ENCODE measurements at regions not wholly inside any gene's neighbourhood (a gene's known extent, or its start where the extent isn't known, plus 50 kb on each side); places are given as distances from the start of the nearest gene placed in this dataset.
"Not testable (repeated sequence)": the region's sequence is repeated elsewhere in the genome, so short reads cannot be mapped to it uniquely, and the experiment has no call there.

DNA sequence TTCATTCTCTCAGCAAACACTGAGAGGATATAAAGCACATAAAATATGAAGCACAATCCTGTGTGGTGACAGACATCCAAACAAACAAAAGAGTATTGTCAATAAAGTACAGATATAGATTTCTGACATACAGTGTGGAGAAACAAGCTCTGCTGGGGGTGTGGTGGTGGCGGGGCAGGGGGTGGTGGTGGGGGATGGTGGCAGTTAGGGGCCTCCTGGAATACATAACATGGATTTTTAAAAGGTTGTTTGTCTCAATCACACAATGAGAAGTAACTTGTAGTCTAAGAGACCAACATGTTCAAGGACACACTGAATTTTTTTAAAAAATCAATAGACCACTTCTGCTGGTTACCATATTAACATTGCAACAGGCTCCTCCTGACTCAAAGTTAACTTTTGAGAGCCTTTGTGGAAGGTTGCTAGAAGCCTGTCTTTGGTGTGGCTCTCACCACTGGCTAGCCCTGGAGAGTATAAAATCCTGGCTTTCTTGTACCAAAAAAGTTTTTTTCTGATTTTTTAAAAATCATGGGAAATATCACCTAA lies 1197.4 kb downstream of the SUCLG1 start:
- no peak for DNase-seq (ENCODE audit: low read depth)

DNA sequence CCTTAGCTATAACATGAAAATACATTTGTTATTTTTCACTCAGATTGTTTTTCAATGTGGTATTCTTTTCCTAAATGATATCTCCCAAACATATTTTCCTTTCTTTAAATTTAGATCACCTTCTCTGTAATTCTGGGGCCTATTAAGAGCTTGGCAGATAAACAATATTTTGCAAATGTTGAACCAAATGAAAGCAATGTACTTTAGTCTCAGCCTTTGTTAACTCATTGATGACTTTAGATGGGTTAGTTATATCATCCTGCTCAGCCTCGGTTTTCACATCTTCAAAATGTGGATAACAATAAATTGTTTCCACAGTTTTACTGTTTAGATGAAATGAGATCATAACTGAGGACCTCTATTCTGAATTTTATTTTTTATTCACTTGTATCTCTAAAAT lies 1205.2 kb downstream of the SUCLG1 start:
- no peak for DNase-seq (ENCODE audit: low read depth)

DNA sequence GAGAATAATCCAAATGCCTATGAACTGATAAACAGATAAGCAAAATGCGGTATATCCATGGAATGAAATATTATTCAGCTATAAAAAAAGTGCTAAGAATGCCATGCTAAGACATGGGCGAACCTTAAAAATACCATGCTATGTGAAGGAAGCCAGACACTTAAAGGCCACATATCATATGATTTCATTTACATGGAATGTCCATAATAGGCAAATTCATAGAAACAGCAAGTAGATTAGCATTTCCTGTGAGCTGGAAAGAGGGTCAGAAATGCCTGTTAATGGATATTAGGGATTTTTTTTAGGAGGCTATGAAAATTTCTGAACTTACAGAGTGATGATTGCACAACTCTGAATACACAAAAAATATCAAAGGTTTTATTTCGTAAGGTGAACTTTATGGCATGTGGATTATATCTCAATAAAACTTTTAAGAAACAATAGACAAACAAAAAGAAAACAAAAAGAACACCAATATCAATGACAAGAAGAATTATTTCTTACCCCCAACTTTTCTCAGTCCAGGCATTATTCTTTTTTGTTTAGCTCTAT lies 1207.7 kb downstream of the SUCLG1 start:
- DNase-seq (ENCODE audit: low read depth), result peak; percentile 49

DNA sequence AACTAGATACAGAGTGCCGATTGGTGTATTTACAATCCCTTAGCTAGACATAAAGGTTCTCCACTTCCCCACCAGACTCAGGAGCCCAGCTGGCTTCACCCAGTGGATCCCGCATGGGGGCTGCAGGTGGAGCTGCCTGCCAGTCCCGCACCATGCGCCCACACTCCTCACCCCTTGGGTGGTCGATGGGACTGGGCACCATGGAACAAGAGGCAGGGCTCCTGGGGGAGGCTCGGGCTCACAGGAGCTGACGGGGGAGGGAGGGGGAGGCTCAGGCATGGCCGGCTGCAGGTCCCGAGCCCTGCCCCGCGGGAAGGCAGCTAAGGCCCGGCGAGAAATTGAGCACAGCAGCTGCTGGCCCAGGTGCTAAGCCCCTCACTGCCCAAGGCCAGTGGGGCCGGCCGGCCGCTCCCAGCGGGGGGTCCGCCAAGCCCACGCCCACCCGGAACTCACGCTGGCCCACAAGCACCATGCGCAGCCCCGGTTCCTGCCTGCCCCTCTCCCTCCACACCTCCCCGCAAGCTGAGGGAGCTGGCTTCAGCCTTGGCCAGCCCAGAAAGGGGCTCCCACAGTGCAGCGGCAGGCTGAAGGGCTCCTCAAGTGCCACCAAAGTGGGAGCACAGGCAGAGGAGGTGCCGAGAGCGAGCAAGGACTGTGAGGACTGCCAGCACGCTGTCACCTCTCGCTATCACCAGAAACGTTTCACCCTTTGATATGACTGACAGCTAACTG lies 1213.1 kb downstream of the SUCLG1 start:
- DNase-seq (ENCODE audit: low read depth), result not testable (repeated sequence)

DNA sequence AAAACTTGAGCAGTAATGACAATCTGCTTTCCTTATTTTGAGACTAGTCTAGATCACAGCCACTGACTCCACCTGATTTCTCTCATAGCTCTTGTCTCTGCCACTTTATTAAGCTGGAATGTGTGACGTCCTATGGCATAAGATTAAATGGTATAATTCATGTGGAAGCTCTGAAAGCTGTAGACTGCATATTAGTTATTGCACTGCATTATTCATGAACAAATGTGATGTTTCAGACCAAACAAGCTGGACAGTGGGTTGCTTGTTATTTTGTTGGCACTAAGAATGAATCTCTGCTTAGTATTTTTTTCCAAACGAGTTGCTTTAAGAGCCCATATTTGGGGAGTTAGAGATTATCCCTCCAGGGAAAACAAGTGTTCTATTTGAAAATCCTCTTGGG lies 1218.5 kb downstream of the SUCLG1 start:
- DNase-seq (ENCODE audit: low read depth), result no peak

DNA sequence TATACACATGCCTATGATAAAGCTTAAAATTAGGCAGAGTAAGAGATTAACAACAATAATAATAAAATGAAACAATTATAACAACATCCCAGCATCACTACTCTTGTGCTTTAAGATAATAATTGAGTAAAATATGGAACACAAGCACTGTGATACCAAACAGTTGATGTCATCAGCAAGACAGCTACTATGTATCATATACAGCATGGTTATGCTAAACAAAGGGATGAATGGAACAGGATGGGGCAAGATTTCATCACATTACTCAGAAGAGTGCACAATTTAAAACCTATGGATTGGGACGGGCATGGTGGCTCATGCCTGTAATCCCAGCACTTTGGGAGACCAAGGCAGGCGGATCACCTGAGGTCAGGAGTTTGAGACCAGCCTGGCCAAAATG lies 1221.0 kb downstream of the SUCLG1 start:
- peak; percentile 25 for DNase-seq (ENCODE audit: low read depth)

DNA sequence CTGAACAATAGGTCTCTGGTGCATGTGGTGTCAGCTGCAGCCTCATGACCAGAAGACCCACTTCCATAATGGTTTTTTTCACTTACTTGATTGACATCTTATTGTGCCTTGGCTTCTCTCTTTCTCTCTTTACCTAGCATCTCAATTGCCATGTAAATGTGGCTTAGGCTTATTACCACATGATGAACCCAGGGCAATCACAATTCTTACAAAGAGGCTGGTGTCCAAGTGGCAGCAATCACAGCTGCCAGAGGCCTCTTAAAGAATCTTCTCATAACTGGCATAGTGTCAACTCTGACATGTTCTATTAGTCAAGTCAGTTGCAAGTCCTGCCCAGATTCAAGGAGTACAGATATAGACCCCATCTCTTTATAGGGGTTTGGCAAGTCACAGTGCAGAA lies 1224.8 kb downstream of the SUCLG1 start:
- DNase-seq (ENCODE audit: low read depth), result no peak

DNA sequence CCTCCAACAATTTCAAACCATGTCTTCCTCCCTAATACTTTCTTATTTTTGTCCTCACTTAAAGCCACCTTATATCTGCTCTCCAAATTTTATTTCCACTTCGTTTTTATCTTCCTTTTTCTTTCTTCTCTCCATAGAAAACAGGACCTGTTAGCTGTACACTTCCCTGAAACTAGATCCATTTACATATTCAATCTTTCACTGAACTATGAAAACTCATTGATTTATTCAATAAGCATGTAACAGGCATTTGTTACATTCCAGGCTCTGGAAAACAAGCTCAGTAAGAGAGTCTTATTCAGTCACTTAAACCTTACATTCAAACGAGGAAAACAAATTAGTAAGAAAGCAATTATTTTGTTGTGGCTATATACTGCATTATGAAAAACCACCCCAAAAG lies 1225.3 kb downstream of the SUCLG1 start:
- no peak for DNase-seq (ENCODE audit: low read depth)

DNA sequence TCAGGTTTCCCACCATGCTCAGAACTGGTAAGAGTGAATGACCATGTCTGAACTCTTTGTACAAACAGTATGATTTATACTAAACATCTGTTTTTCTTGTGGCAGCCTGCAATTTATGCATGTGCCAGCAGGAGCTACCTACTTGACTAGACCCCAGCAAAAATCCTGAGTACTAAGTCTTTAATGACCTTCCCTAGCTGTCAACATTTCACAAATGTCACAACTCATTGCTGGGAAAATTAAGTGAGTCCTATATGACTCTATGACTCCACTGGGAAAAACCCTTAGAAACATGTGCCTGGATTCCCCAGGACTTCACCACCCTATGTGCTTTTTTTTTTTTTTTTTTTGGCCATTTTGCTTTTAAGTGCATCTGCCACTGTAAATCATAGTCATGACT lies 1225.8 kb downstream of the SUCLG1 start:
- DNase-seq (ENCODE audit: low read depth), result peak; percentile 17

DNA sequence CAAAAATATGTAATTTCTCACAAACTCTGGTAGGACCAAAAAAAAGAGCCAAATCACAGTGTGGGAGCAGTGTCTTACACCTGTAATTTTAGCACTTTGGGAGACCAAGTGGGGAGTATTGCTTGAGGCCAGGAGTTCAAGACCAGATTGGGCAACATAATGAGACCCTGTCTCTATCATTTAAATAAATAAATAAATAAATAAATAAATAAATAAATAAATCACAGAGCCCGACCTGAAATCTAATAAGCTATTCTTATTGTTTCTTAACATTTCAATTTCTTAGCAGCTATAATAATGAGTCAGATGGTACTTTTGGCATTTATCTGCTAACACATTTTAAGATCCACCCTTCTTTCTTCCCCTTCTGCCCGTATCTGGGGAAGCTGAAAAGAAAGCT lies 1229.6 kb downstream of the SUCLG1 start:
- no peak for DNase-seq (ENCODE audit: low read depth)

DNA sequence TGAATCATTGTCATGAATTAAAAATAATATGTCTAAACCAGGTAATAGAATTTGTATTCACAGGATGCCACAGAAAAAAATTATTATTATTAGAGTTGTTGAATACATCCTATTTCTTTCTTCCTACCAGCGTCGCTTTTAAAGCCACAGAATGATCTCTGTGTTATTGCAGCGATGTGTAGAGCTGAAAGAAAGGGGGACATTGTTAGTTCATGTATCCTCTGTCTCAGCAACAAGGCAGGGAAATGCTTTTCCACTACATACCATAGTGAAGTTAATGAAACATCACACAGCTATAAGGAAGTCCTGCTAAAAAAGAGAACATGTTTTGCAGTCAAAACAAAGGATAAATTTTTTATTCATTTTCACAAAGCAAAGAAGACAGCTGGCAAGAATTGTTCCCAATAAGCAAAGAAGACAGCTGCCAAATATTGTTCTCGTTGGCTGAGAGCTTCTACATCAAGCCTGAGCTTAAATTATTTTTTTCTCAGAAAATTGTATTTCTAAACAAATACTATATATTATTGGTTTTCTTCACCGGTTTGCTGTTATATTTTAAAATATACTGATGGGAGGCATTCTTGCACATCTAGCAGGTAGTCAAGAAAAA lies 1234.4 kb downstream of the SUCLG1 start:
- no peak for DNase-seq (ENCODE audit: low read depth)

DNA sequence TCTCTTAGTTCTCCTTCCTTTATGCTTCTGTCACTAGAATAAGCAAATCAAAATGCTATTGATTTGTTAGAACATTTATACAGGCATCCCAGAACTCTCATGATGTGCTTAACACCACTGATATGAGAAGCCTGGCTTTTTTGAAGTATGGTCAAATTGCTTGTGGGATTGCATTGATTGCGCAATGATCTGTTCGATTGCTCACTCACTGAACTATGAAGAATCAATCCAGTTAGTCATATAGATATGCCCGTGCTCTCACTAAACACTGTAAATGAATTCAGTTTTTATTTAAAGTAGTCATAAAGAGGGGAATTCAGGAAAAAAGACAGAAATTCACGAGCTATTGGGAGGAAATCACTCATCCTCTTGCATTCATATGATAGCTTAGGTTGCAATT lies 1237.8 kb downstream of the SUCLG1 start:
- DNase-seq (ENCODE audit: low read depth), result peak; percentile 83

DNA sequence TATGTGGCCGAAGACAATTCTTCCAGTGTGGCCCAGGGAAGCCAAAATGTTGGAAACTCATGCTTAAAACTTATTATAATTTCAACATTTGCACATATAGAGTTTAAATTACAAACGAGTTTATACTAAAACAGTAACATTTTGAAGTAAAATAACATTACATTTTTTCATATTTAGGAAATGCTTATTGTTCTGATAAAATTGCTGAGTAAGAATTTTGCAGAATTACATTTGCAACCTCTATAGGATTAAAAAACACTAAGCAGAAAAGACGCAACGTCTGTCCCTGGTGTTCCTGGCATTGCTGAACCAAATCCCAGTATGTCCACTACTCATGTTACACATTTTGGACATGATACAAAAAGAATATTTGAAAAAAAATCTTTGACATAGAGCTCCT lies 1241.2 kb downstream of the SUCLG1 start:
- no peak for DNase-seq (ENCODE audit: low read depth)

DNA sequence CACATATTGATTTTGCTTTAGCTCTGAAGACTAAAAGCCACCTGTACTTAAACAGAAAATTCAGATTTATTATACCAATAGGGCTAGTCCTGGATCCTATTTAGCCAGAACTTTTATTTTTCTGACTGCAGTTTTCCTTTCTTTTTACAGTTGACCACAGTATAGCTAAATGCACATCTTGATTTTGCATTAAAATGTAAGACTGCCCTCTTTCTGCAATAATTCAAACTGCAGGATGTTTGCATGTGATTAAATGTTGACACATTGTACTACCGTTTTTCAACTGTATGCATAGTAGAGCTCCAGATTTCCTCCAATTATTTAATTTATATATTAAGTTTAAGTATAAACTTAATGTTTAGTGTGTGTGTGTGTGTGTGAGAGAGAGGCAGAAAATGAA lies 1262.9 kb downstream of the SUCLG1 start:
- DNase-seq (ENCODE audit: low read depth), result peak; percentile 70

DNA sequence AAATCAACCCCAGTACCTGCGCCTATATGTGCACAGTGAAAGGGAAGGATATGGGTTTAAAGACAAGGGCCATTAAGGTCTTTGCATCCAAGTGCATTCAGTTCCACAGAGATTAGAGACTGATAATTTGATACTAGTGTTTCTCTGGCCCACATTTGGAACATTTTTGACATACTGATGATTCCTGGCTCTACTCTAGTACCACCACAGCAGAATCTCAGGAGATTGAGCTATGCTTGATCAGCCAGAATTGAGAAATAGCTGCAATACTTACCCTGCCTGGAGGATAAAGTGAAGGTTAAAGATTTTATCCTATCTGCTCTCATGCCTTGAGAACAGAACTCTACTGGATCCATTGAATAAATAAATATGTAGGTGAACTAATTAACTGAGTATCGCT lies 1267.8 kb downstream of the SUCLG1 start:
- no peak for DNase-seq (ENCODE audit: low read depth)

DNA sequence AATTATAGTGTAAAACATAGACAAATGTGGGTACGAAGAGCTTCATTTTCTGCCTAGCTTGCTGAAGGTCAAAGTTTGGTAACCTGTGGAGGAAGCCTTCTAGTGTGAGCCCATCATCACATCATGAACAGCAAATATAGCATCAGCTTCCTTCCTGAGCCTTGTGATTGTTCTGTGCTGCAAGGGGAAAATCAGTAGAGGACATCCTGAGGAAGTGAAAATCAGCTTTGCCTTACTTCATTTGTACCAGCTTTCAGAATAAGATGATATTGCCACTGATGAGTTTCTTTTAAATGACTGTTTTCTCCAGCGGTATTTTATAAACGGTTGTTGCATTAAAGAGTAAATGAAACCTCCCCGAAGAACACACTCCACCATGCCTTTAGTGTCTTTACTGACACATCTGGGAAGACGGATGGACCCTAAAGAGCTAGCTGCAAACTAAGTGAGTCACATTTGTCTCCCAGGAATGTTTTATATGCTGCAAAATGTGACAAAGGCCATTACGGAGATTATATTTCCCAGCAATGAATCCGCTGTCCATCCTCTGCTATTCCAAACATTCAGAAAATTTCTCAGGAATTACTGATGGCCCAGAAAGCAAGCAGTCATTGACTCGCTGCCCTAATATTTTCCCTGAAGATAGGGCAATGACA lies 1272.8 kb downstream of the SUCLG1 start:
- DNase-seq (ENCODE audit: low read depth), result no peak

DNA sequence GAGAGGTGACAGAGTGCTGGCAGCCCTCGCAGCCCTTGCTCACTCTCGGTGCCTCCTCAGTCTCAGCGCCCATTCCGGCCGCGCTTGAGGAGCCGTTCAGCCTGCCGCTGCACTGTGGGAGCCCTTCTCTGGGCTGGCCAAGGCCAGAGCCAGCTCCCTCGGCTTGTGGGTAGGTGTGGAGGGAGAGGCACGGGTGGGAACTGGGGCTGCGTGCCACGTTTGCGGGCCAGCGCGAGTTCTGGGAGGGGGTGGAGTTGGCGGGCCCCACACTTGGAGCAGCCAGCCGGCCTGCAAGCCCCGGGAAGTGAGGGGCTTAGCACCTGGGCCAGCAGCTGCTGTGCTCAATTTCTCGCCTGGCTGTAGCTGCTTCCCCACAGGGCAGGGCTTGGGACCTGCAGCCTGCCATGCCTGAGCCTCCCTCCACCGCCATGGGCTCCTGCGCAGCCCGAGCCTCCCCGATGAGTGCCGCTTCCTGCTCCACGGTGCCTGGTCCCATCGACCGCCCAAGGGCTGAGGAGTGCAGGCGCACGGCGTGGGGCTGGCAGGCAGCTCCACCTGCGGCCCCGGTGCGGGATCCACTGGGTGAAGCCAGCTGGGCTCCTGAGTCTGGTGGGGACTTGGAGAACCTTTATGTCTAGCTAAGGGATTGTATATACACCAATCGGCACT lies 1278.1 kb downstream of the SUCLG1 start:
- DNase-seq (ENCODE audit: low read depth), result not testable (repeated sequence)

DNA sequence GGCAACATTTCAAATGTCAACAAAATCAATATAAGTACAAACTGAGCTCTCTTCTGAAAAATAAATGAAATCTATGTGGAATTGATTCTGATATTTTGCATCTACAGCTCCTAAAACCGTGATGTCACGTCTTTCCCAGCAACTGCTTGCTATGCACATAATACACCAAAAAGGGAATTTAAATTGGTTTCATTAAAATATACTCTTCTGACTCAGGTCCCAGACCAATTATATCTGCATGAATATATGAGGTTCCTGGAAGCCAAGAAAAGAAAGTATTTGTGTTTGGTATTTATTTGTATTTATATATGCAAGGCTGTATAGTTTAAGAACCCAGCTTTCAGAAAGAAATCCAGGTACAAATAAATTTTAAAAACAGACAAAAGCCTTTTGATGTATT lies 1282.5 kb downstream of the SUCLG1 start:
- DNase-seq (ENCODE audit: low read depth), result no peak

DNA sequence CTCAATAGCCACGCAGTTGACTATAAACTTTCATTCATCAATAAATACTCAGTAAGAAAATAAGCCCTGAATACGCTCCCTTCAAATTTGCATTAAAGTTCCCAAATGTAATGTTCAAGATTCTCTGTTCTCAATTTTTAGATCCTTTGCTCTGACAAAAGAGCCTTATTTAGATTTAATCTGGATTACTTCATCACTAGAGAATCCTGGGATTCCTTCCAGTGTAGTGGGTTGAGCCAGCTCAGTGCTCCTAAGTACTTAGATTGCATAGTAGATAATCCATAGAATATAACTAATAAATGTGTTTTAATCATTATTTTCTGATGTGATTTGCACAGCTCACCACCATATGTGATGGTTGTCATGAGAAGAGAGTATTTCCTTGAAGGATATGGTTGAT lies 1286.2 kb downstream of the SUCLG1 start:
- DNase-seq (ENCODE audit: low read depth), result peak; percentile 2

DNA sequence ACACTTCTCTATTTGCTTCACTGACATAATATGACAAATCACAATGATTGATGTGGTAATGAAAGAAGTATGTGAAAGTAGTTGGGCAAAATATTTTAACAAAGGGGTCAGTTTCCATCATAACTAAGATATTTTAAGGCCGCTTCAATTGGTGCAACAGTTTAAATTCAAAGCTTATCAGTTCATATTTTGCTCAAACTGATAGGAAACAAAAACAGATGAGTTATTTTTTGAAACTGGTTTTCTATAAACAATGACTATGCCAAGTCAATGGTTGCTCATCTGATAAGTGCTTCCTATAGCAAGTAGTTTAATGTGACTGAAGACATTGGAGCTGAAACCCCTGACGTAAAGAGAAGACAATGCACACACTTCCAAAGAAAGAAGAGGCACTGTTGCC lies 1290.7 kb downstream of the SUCLG1 start:
- DNase-seq (ENCODE audit: low read depth), result no peak

DNA sequence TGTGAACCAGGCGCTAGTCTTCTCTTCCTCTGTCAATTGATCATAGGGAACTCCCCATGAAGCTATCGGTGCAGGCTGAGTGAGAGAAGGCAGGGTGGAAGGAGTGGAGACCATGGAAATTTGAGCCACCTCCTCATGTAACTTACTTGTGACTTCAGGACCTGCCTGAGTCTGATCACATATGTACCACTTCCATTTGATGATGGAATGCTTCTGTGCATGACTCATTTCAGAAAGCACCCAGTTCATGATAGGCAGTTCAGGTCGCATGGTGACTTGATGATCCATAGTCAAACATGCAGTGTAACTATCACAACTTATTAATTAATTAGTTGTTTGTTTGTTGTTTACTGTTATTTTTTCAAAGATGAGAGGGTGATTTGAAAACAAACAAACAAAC lies 1296.7 kb downstream of the SUCLG1 start:
- no peak for DNase-seq (ENCODE audit: low read depth)

DNA sequence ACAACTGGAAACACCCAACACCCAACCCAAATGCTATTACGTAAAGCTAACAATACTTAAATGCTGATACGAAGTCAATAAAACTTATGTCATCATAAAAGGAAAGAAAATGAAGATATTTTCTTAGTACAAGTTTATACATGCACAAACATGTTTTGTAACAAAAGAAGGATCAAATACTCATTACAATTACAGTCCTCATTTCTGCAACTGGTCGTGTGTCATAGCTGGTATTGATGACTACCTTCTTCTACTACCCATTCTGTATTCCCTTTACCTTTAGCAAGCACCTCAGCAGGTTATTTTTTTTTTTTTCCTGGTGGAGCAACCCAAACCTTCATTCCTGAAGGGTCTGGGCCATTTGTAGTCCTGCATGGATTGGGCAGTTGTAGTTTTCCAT lies 1298.5 kb downstream of the SUCLG1 start:
- no peak for DNase-seq (ENCODE audit: low read depth)
